ENCODE measurements at regions not wholly inside any gene's neighbourhood (a gene's known extent, or its start where the extent isn't known, plus 50 kb on each side); places are given as distances from the start of the nearest gene placed in this dataset.

- H3K9me3 Mint-ChIP-seq (ENCODE audit: insufficient read depth), result no peaks in the 10 kb centered on the region
- intact Hi-C loops (cut with micrococcal nuclease), result no loop called here
- H3K27me3 ChIP-seq (replicated peaks in 1 of 4; ENCODE audit: control extremely low read depth in 1 of 4, control insufficient read depth in 3 of 4, insufficient read depth in 4 of 4, low read length in 3 of 4), result no peaks in the 10 kb centered on the region
- H3K27me3 Mint-ChIP-seq, result no peaks in the 10 kb centered on the region
- no peaks in the 10 kb centered on the region for H3K9me3 ChIP-seq (ENCODE audit: control extremely low read depth in 1 of 3, control insufficient read depth in 2 of 3, insufficient read depth in 1 of 3, low read length in 2 of 3)
- H4K20me1 ChIP-seq (ENCODE audit: control insufficient read depth, insufficient read depth, low read length, poor library complexity, severe bottlenecking), result no peaks in the 10 kb centered on the region
- no CpG with 5 or more reads among the region's 1 CpG for WGBS (ENCODE audit: insufficient coverage)
- POLR2A ChIA-PET, result no interaction called here
- H2AFZ ChIP-seq (ENCODE audit: insufficient read depth, low read depth, low read length, poor library complexity, severe bottlenecking), result no peak overlapping the region
- H3K27ac Mint-ChIP-seq, result no peak overlapping the region
- H3K4me3 ChIP-seq (ENCODE audit: control extremely low read depth in 1 of 5, extremely low read depth in 1 of 5, insufficient read depth in 1 of 5, low read depth in 2 of 5, low read length in 4 of 5), result no peak overlapping the region
- H3K4me1 ChIP-seq (ENCODE audit: control insufficient read depth in 2 of 2, insufficient read depth in 2 of 2, low read length in 2 of 2), result no peaks in the 10 kb centered on the region
- ATAC-seq (ENCODE audit: low read depth) (no peak), DNase-seq (no peak)
- no peak for TF ChIP-seq EZH2 (IDR thresholded peaks at IDR 0.05; ENCODE audit: borderline replicate concordance, insufficient read depth, low read depth, low read length, poor library complexity, severe bottlenecking)
- TF ChIP-seq, protein P1, sequence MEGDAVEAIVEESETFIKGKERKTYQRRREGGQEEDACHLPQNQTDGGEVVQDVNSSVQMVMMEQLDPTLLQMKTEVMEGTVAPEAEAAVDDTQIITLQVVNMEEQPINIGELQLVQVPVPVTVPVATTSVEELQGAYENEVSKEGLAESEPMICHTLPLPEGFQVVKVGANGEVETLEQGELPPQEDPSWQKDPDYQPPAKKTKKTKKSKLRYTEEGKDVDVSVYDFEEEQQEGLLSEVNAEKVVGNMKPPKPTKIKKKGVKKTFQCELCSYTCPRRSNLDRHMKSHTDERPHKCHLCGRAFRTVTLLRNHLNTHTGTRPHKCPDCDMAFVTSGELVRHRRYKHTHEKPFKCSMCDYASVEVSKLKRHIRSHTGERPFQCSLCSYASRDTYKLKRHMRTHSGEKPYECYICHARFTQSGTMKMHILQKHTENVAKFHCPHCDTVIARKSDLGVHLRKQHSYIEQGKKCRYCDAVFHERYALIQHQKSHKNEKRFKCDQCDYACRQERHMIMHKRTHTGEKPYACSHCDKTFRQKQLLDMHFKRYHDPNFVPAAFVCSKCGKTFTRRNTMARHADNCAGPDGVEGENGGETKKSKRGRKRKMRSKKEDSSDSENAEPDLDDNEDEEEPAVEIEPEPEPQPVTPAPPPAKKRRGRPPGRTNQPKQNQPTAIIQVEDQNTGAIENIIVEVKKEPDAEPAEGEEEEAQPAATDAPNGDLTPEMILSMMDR (IDR thresholded peaks at IDR 0.05), result no peak
- no peak overlapping the region for H3K9ac ChIP-seq (ENCODE audit: low read length)
- no peaks in the 10 kb centered on the region for H3K79me2 ChIP-seq (ENCODE audit: control insufficient read depth, insufficient read depth, low read length)
- H3K36me3 ChIP-seq (replicated peaks in 1 of 2; ENCODE audit: control extremely low read depth in 1 of 2, control insufficient read depth in 1 of 2, extremely low read depth in 1 of 2, insufficient read depth in 2 of 2, low read length in 1 of 2), result no peaks in the 10 kb centered on the region
- H3K4me3 Mint-ChIP-seq, result no peak overlapping the region
- H3K4me1 Mint-ChIP-seq, result no peaks in the 10 kb centered on the region
- H3K4me2 ChIP-seq (replicated peaks; ENCODE audit: low read depth, low read length, poor library complexity, severe bottlenecking), result no peak overlapping the region
- CTCF ChIA-PET, result no interaction called here
- no peak overlapping the region for H3K27ac ChIP-seq (ENCODE audit: low read length in 2 of 2)
Observed at GRCh38 chr4:129862461-129862860, 766.5 kb downstream of the C4orf33 start.

DNA sequence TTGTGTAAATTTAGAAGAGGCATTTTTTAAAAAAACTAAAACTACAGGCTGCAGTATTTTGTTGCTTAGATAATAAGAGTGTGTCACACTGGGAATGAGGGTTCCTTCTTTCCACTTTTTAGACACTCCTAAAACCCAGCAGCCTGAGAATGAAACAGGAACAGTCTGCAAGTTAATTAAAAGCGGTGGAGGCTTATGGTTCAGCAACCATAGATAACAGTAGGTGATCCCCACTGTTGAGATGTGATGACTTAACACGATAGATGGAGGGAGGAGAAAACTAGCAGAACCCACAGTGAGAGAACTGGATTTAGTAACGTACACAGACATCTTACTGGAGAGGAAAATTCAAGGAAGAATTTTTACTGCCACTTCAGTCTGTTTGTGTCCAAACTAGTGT is 767.3 kb downstream of the C4orf33 start:
- Histone ChIP-seq H3K9me3 (ENCODE audit: control extremely low read depth in 1 of 3, control insufficient read depth in 2 of 3, insufficient read depth in 1 of 3, low read length in 2 of 3) (no peaks in the 10 kb centered on the region), H3K79me2 (ENCODE audit: control insufficient read depth, insufficient read depth, low read length) (no peaks in the 10 kb centered on the region), H2AFZ (ENCODE audit: insufficient read depth, low read depth, low read length, poor library complexity, severe bottlenecking) (no peak overlapping the region), H3K4me1 (ENCODE audit: control insufficient read depth in 2 of 2, insufficient read depth in 2 of 2, low read length in 2 of 2) (no peaks in the 10 kb centered on the region), H3K4me3 (ENCODE audit: control extremely low read depth in 1 of 5, extremely low read depth in 1 of 5, insufficient read depth in 1 of 5, low read depth in 2 of 5, low read length in 4 of 5) (no peak overlapping the region), H4K20me1 (ENCODE audit: control insufficient read depth, insufficient read depth, low read length, poor library complexity, severe bottlenecking) (no peaks in the 10 kb centered on the region), H3K27ac (ENCODE audit: low read length in 2 of 2) (no peak overlapping the region), H3K36me3 (replicated peaks in 1 of 2; ENCODE audit: control extremely low read depth in 1 of 2, control insufficient read depth in 1 of 2, extremely low read depth in 1 of 2, insufficient read depth in 2 of 2, low read length in 1 of 2) (no peaks in the 10 kb centered on the region), H3K9ac (ENCODE audit: low read length) (no peak overlapping the region), H3K4me2 (replicated peaks; ENCODE audit: low read depth, low read length, poor library complexity, severe bottlenecking) (no peak overlapping the region), H3K27me3 (replicated peaks in 1 of 4; ENCODE audit: control extremely low read depth in 1 of 4, control insufficient read depth in 3 of 4, insufficient read depth in 4 of 4, low read length in 3 of 4) (no peaks in the 10 kb centered on the region)
- Mint-ChIP-seq H3K27me3 (no peaks in the 10 kb centered on the region), H3K27ac (no peak overlapping the region), H3K4me1 (no peaks in the 10 kb centered on the region), H3K9me3 (ENCODE audit: insufficient read depth) (no peaks in the 10 kb centered on the region), H3K4me3 (no peak overlapping the region)
- ChIA-PET POLR2A (no interaction called here), CTCF (no interaction called here)
- TF ChIP-seq, protein P1 (IDR thresholded peaks at IDR 0.05), result no peak
- no peak for TF ChIP-seq EZH2 (IDR thresholded peaks at IDR 0.05; ENCODE audit: borderline replicate concordance, insufficient read depth, low read depth, low read length, poor library complexity, severe bottlenecking)
- intact Hi-C loops (cut with micrococcal nuclease), result no loop called here
- DNase-seq (no peak), ATAC-seq (ENCODE audit: low read depth) (no peak)
- 73% methylated on average over 2 of the region's 3 CpGs for WGBS (ENCODE audit: insufficient coverage)

Measured in B cell (primary cell).